Astrocyte (in vitro differentiated cells and primary cell): ENCODE measurements at regions not wholly inside any gene's neighbourhood (a gene's known extent, or its start where the extent isn't known, plus 50 kb on each side); places are given as distances from the start of the nearest gene placed in this dataset.
A peak's percentile ranks its signal among the peaks of the same experiment; 100 is the strongest.

Experiments
- DNase-seq: peaks from one replicate; pipeline ENCODE4 v3.0.0-alpha.2; 2010; ENCODE audit warnings: low read depth
- FAIRE-seq: peaks from 2 replicates; lab custom pipeline; 2011; peaks lifted over from hg19 to GRCh38; lab: Jason Lieb, UNC
- H2AFZ ChIP-seq: 2 replicates; pipeline ENCODE4 v1.6.0; 2012; ENCODE audit warnings: low read depth, low read length, inconsistent platforms
- H3K27ac ChIP-seq: 2 replicates; pipeline ENCODE4 v1.5.1; 2011; ENCODE audit warnings: low read depth, low read length, inconsistent platforms
- H3K27me3 ChIP-seq: 2 replicates; pipeline ENCODE4 v1.6.0; 2011; ENCODE audit warnings: low read length, inconsistent platforms; ENCODE audit not compliant: insufficient read depth
- H3K36me3 ChIP-seq: 2 replicates; pipeline ENCODE4 v1.5.1; 2011; ENCODE audit warnings: low read length, inconsistent platforms; ENCODE audit not compliant: insufficient read depth
- H3K4me1 ChIP-seq: 2 replicates; pipeline ENCODE4 v1.5.1; 2011; ENCODE audit warnings: low read length, inconsistent platforms; ENCODE audit not compliant: insufficient read depth
- H3K4me2 ChIP-seq: 2 replicates; pipeline ENCODE4 v1.6.0; 2012; ENCODE audit warnings: low read length, inconsistent platforms
- H3K4me3 ChIP-seq: 2 replicates; pipeline ENCODE4 v1.5.1; 2011; ENCODE audit warnings: low read depth, mild to moderate bottlenecking, low read length, inconsistent platforms; ENCODE audit not compliant: insufficient read depth
- H3K79me2 ChIP-seq: 2 replicates; pipeline ENCODE4 v1.6.0; 2012; ENCODE audit warnings: mild to moderate bottlenecking, low read length, inconsistent platforms; ENCODE audit not compliant: insufficient read depth
- H3K9ac ChIP-seq: 2 replicates; pipeline ENCODE4 v1.6.0; 2012; ENCODE audit warnings: mild to moderate bottlenecking, low read length, inconsistent platforms
- H3K9me3 ChIP-seq: 2 replicates; pipeline ENCODE4 v1.5.1; 2012; ENCODE audit warnings: low read depth, mild to moderate bottlenecking, low read length, inconsistent platforms; ENCODE audit not compliant: insufficient read depth
- H4K20me1 ChIP-seq: 2 replicates; pipeline ENCODE4 v1.6.0; 2012; ENCODE audit warnings: low read length, inconsistent platforms; ENCODE audit not compliant: insufficient read depth
- H3K27ac Mint-ChIP-seq: one replicate; pipeline ENCODE4 v1.8.0; 2021; ENCODE audit warnings: mild to moderate bottlenecking, mixed read lengths; ENCODE audit not compliant: unreplicated experiment
- H3K27me3 Mint-ChIP-seq: one replicate; pipeline ENCODE4 v1.8.0; 2021; ENCODE audit warnings: low read depth, mixed read lengths; ENCODE audit not compliant: unreplicated experiment
- H3K36me3 Mint-ChIP-seq: one replicate; pipeline ENCODE4 v1.8.0; 2021; ENCODE audit warnings: low read depth, mixed read lengths; ENCODE audit not compliant: unreplicated experiment
- H3K4me1 Mint-ChIP-seq: one replicate; pipeline ENCODE4 v1.8.0; 2021; ENCODE audit warnings: low read depth, mixed read lengths; ENCODE audit not compliant: unreplicated experiment
- H3K4me3 Mint-ChIP-seq: one replicate; pipeline ENCODE4 v1.8.0; 2021; ENCODE audit warnings: mild to moderate bottlenecking, moderate library complexity, mixed read lengths; ENCODE audit not compliant: unreplicated experiment
- H3K9me3 Mint-ChIP-seq: one replicate; pipeline ENCODE4 v1.8.0; 2021; ENCODE audit warnings: mild to moderate bottlenecking, mixed read lengths; ENCODE audit not compliant: unreplicated experiment
- EZH2 ChIP-seq: IDR thresholded peaks from 2 replicates; pipeline ENCODE4 v1.6.1; 2012; ENCODE audit warnings: mild to moderate bottlenecking, low read length, inconsistent platforms; ENCODE audit not compliant: insufficient read depth
- TF ChIP-seq, protein P1 (sequence below): IDR thresholded peaks from 2 replicates; pipeline ENCODE4 v1.5.1; 2011; ENCODE audit warnings: low read depth, mild to moderate bottlenecking, inconsistent platforms, low read length, moderate library complexity; ENCODE audit not compliant: insufficient read depth

- Histone ChIP-seq H3K9ac (no peak overlapping the region), H4K20me1 (no peaks in the 10 kb centered on the region), H3K4me1 (no peaks in the 10 kb centered on the region), H3K4me2 (no peak overlapping the region), H3K36me3 (no peaks in the 10 kb centered on the region), H3K27ac (no peak overlapping the region), H3K4me3 (no peak overlapping the region), H3K79me2 (no peaks in the 10 kb centered on the region), H3K9me3 (no peaks in the 10 kb centered on the region), H3K27me3 (no peaks in the 10 kb centered on the region), H2AFZ (no peak overlapping the region)
- no peaks in the 10 kb centered on the region for H3K36me3 Mint-ChIP-seq
- TF ChIP-seq, protein P1, sequence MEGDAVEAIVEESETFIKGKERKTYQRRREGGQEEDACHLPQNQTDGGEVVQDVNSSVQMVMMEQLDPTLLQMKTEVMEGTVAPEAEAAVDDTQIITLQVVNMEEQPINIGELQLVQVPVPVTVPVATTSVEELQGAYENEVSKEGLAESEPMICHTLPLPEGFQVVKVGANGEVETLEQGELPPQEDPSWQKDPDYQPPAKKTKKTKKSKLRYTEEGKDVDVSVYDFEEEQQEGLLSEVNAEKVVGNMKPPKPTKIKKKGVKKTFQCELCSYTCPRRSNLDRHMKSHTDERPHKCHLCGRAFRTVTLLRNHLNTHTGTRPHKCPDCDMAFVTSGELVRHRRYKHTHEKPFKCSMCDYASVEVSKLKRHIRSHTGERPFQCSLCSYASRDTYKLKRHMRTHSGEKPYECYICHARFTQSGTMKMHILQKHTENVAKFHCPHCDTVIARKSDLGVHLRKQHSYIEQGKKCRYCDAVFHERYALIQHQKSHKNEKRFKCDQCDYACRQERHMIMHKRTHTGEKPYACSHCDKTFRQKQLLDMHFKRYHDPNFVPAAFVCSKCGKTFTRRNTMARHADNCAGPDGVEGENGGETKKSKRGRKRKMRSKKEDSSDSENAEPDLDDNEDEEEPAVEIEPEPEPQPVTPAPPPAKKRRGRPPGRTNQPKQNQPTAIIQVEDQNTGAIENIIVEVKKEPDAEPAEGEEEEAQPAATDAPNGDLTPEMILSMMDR, result no peak
- TF ChIP-seq EZH2, result no peak
- H3K4me1 Mint-ChIP-seq, result no peaks in the 10 kb centered on the region
- H3K4me3 Mint-ChIP-seq, result no peak overlapping the region
- H3K27ac Mint-ChIP-seq, result no peak overlapping the region
- FAIRE-seq (no peak), DNase-seq (no peak)
- H3K27me3 Mint-ChIP-seq, result peaks cover 3% of the 10 kb centered on the region
- no peaks in the 10 kb centered on the region for H3K9me3 Mint-ChIP-seq
Measured at GRCh38 chrX:45912316-45912715, 632.9 kb downstream of the ZNF674 start.

GRCh38 chrX:45907786-45908185 lies 637.4 kb downstream of the ZNF674 start:
- TF ChIP-seq EZH2, result no peak
- TF ChIP-seq, protein P1, result no peak

DNA sequence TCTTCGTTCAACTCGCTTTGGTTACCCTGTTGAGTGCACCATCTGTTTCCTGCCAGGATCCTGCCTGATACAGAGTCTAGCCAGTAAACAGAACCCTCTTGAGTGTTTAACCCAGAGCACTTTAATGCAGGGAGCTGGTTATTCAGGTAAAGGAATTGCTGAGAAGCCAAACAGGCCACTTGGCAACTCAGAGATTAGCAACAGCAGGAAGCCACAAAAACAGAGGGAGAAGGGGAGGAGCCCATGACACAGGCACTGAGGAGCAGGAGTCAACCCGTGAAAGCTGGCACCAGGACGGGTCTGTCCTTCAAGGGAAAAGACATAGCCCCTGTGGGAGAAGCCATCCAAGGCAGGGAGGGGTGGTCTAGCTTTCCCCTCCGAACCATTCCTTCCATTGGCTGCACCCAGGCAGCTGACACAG lies 641.4 kb downstream of the ZNF674 start:
- H4K20me1 ChIP-seq, result no peaks in the 10 kb centered on the region
- H3K27me3 ChIP-seq, result peaks cover 2% of the 10 kb centered on the region
- no peaks in the 10 kb centered on the region for H3K4me1 ChIP-seq
- no peaks in the 10 kb centered on the region for H3K36me3 ChIP-seq
- peak; percentile 68 for FAIRE-seq
- Mint-ChIP-seq H3K4me3 (no peak overlapping the region), H3K9me3 (peaks cover 2% of the 10 kb centered on the region), H3K36me3 (peaks cover 2% of the 10 kb centered on the region), H3K27ac (no peak overlapping the region), H3K4me1 (peaks cover 4% of the 10 kb centered on the region), H3K27me3 (no peaks in the 10 kb centered on the region)
- H3K9me3 ChIP-seq, result no peaks in the 10 kb centered on the region
- no peak for DNase-seq
- H3K4me3 ChIP-seq, result no peak overlapping the region
- H3K27ac ChIP-seq, result no peak overlapping the region
- no peak for TF ChIP-seq EZH2
- TF ChIP-seq, protein P1, result no peak
- H3K4me2 ChIP-seq, result no peak overlapping the region
- H2AFZ ChIP-seq, result peak overlapping the region; percentile 34
- H3K9ac ChIP-seq, result no peak overlapping the region
- no peaks in the 10 kb centered on the region for H3K79me2 ChIP-seq

More at GRCh38 chrX:45907786-45908185, 637.4 kb downstream of the ZNF674 start:
- Histone ChIP-seq H3K79me2 (no peaks in the 10 kb centered on the region), H3K27ac (no peak overlapping the region), H3K4me3 (no peak overlapping the region), H3K27me3 (no peaks in the 10 kb centered on the region), H2AFZ (no peak overlapping the region), H3K9ac (no peak overlapping the region), H4K20me1 (no peaks in the 10 kb centered on the region), H3K9me3 (no peaks in the 10 kb centered on the region), H3K4me1 (no peaks in the 10 kb centered on the region), H3K36me3 (no peaks in the 10 kb centered on the region), H3K4me2 (no peak overlapping the region)
- FAIRE-seq (no peak), DNase-seq (no peak)
- Mint-ChIP-seq H3K9me3 (no peaks in the 10 kb centered on the region), H3K27ac (no peak overlapping the region), H3K4me1 (no peaks in the 10 kb centered on the region), H3K27me3 (no peaks in the 10 kb centered on the region), H3K4me3 (no peak overlapping the region), H3K36me3 (no peaks in the 10 kb centered on the region)
